ENCODE measurements at regions not wholly inside any gene's neighbourhood (a gene's known extent, or its start where the extent isn't known, plus 50 kb on each side); places are given as distances from the start of the nearest gene placed in this dataset.

- TF ChIP-seq SP3 (tag by site-specific recombination; IDR thresholded peaks at IDR 0.05) = no peak
- no peak for TF ChIP-seq ATF2 (tag by site-specific recombination; IDR thresholded peaks at IDR 0.05; ENCODE audit: low read depth)
- no peak for TF ChIP-seq GLIS2 (tag by site-specific recombination; IDR thresholded peaks at IDR 0.05)
- no peak for TF ChIP-seq ZBTB48 (tag by site-specific recombination; IDR thresholded peaks at IDR 0.05)
- no peak for TF ChIP-seq ZNF10 (tag by site-specific recombination; IDR thresholded peaks at IDR 0.05)
These were observed 553.6 kb upstream of the BOD1L1 start (continued) for GRCh38 chr4:14180983-14181601.

DNA sequence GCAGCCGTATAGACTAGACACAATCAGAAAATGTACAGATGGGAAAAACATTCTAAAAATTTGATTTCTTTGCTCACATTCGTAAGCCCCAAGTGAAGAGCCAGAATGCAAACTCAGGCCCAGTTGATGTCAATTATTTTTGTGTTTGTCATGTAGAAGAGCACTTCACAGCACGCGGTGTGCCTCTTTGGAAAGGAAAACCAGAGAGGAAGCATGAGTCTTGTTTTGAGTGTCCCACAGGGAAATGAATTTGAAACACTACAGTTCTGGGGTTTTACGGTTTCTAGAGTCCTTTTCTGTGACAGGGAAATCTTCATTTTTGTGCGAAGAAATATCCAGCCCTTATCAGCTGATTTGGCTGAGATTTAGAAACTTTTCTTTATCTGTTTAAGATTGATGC, 554.6 kb upstream of the BOD1L1 start:
- Histone ChIP-seq H3K4me1 (ENCODE audit: control insufficient read depth, insufficient read depth, low read length) (no peaks in the 10 kb centered on the region), H3K9me3 (ENCODE audit: control insufficient read depth, insufficient read depth, low read depth, low read length) (no peaks in the 10 kb centered on the region)
- POLR2A ChIA-PET = no interaction called here

More for the DNA sequence above, 554.6 kb upstream of the BOD1L1 start:
- TF ChIP-seq ZNF16 (tag by site-specific recombination; IDR thresholded peaks at IDR 0.05; ENCODE audit: low read depth) (no peak), ZNF37A (tag by site-specific recombination; IDR thresholded peaks at IDR 0.05) (no peak), ZFP69B (tag by site-specific recombination; IDR thresholded peaks at IDR 0.05) (no peak), ZNF292 (tag by site-specific recombination; IDR thresholded peaks at IDR 0.05; ENCODE audit: borderline replicate concordance, low read depth) (no peak), ZNF585B (tag by site-specific recombination; IDR thresholded peaks at IDR 0.05) (no peak), ZNF148 (tag by site-specific recombination; IDR thresholded peaks at IDR 0.05; ENCODE audit: borderline replicate concordance) (no peak), ZNF404 (tag by site-specific recombination; IDR thresholded peaks at IDR 0.05) (no peak), INSM2 (tag by site-specific recombination; IDR thresholded peaks at IDR 0.05) (no peak), MEIS1 (CRISPR knock-in tag; IDR thresholded peaks at IDR 0.05; ENCODE audit: borderline replicate concordance) (no peak)
- TF ChIP-seq, protein P1, sequence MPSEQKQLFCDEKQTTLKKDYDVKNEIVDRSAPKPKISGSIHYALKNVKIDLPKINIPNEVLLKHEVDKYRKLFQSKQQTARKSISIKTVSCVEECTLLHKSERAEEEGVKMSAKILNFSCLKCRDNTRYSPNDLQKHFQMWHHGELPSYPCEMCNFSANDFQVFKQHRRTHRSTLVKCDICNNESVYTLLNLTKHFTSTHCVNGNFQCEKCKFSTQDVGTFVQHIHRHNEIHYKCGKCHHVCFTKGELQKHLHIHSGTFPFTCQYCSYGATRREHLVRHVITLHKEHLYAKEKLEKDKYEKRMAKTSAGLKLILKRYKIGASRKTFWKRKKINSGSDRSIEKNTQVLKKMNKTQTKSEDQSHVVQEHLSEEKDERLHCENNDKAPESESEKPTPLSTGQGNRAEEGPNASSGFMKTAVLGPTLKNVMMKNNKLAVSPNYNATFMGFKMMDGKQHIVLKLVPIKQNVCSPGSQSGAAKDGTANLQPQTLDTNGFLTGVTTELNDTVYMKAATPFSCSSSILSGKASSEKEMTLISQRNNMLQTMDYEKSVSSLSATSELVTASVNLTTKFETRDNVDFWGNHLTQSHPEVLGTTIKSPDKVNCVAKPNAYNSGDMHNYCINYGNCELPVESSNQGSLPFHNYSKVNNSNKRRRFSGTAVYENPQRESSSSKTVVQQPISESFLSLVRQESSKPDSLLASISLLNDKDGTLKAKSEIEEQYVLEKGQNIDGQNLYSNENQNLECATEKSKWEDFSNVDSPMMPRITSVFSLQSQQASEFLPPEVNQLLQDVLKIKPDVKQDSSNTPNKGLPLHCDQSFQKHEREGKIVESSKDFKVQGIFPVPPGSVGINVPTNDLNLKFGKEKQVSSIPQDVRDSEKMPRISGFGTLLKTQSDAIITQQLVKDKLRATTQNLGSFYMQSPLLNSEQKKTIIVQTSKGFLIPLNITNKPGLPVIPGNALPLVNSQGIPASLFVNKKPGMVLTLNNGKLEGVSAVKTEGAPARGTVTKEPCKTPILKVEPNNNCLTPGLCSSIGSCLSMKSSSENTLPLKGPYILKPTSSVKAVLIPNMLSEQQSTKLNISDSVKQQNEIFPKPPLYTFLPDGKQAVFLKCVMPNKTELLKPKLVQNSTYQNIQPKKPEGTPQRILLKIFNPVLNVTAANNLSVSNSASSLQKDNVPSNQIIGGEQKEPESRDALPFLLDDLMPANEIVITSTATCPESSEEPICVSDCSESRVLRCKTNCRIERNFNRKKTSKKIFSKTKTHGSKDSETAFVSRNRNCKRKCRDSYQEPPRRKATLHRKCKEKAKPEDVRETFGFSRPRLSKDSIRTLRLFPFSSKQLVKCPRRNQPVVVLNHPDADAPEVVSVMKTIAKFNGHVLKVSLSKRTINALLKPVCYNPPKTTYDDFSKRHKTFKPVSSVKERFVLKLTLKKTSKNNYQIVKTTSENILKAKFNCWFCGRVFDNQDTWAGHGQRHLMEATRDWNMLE (tag by site-specific recombination; conservative IDR thresholded peaks at IDR 0.05; ENCODE audit: low read depth) = no peak
- TF ChIP-seq, protein P2, sequence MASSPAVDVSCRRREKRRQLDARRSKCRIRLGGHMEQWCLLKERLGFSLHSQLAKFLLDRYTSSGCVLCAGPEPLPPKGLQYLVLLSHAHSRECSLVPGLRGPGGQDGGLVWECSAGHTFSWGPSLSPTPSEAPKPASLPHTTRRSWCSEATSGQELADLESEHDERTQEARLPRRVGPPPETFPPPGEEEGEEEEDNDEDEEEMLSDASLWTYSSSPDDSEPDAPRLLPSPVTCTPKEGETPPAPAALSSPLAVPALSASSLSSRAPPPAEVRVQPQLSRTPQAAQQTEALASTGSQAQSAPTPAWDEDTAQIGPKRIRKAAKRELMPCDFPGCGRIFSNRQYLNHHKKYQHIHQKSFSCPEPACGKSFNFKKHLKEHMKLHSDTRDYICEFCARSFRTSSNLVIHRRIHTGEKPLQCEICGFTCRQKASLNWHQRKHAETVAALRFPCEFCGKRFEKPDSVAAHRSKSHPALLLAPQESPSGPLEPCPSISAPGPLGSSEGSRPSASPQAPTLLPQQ (tag by site-specific recombination; IDR thresholded peaks at IDR 0.05) = no peak
- CTCF ChIA-PET = no interaction called here
- no peaks in the 10 kb centered on the region for H3K36me3 ChIP-seq (ENCODE audit: control insufficient read depth in 2 of 2, insufficient read depth in 1 of 2, low read length in 2 of 2)
- H3K27ac ChIP-seq (ENCODE audit: extremely low read depth, low read depth, low read length) = no peak overlapping the region
- no peak overlapping the region for H3K4me3 ChIP-seq (ENCODE audit: low read depth, low read length)

All from HEK293 (cell line).